ENCODE measurements at regions not wholly inside any gene's neighbourhood (a gene's known extent, or its start where the extent isn't known, plus 50 kb on each side); places are given as distances from the start of the nearest gene placed in this dataset.

DNA sequence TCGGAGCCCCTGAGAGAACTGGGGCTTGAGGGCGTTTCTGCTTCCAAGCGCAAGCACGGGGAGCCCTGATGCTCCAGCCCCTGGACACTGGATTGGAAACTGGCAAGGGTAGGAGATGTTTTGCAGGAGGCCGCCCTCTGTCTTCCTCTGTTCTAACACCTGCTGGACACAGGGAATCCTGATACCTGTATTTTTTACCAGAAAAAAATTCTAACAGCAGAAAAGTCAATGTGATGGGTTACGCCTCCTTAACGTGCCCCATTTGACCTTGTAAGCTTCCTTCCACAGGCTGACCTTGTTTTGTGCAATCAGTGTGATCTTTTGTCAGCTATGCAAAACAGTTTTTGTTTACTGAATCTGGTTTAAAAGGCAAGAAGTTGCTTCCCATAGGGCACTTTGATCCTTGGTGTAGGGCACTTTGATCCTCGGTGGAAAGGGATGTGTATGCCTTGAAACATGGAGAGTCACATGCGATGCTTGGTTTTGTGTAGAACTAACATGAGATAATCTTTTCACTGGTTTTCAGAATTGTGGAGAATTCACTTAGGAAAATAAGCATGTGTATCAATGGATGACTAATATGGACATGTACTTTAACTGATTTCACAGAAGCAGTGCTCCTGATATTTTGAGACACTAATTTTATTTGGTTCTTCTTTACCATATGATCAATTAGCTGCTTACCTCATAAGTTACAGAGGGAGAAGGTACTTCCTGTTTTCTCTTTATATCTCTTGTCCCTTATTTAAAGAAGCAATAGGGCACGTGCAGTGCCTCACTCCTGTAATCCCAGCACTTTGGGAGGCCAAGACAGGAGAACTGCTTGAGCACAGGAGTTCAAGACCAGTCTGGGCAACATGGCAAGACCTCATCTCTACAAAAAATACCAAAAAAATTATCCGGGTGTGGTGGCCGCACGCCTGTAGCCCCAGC, 59.9 kb upstream of the MAP3K4 start (continued):
- no peak for TF ChIP-seq MAZ (IDR thresholded peaks at IDR 0.05; ENCODE audit: borderline replicate concordance, low read depth, low read length)

DNA sequence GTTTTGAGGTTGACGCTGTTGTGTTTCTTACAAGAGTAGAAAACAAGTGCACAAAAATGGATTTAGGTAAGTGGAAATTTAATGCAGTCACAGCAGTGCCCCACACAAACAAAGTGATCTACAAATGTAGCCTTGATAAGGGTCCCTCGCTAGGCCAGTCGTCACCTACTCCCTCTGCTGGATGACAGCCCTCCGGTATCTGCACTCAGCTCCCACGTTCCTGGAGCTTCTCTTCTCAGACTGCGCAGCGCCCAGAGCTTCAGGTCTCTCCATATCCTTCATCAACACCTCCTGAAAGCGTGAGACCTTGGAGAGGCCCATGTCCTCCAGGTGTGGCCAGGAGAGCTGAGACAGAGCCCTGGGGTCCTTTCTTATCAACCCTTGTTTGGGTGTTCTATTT, 58.3 kb upstream of the MAP3K4 start:
- Histone ChIP-seq H3K4ac (ENCODE audit: low read depth, low read length) (no peak overlapping the region), H2BK15ac (ENCODE audit: low read depth, low read length) (no peak overlapping the region), H3K79me1 (ENCODE audit: low read depth in 1 of 2, low read length in 2 of 2) (no peaks in the 10 kb centered on the region), H3K14ac (replicated peaks; ENCODE audit: low read depth, low read length) (no peak overlapping the region), H3K9me3 (ENCODE audit: control insufficient read depth, insufficient read depth, low read length) (no peaks in the 10 kb centered on the region), H3K27me3 (ENCODE audit: control insufficient read depth, insufficient read depth, low read length) (no peaks in the 10 kb centered on the region), H4K20me1 (ENCODE audit: insufficient read depth, low read length) (no peaks in the 10 kb centered on the region), H3K4me3 (ENCODE audit: insufficient read depth, low read depth, low read length) (no peak overlapping the region), H2AK5ac (ENCODE audit: low read depth, low read length) (no peak overlapping the region), H2AK9ac (replicated peaks; ENCODE audit: low read depth, low read length, poor library complexity) (no peak overlapping the region), H3K4me2 (ENCODE audit: low read depth, low read length) (no peak overlapping the region), H3K18ac (ENCODE audit: low read depth, low read length) (no peak overlapping the region), H4K91ac (ENCODE audit: insufficient read depth, low read depth, low read length) (no peak overlapping the region), H2BK5ac (ENCODE audit: low read depth, low read length, poor library complexity, severe bottlenecking) (no peak overlapping the region), H2AFZ (replicated peaks; ENCODE audit: low read length, poor library complexity) (no peak overlapping the region), H3K9ac (ENCODE audit: low read depth, low read length) (no peak overlapping the region), H3K36me3 (ENCODE audit: control insufficient read depth, insufficient read depth, low read length) (no peaks in the 10 kb centered on the region), H3K27ac (ENCODE audit: insufficient read depth, low read length) (no peak overlapping the region), H3K23ac (ENCODE audit: low read depth, low read length) (no peak overlapping the region), H3K56ac (ENCODE audit: extremely low read depth, insufficient read depth, low read length) (no peak overlapping the region), H3K9me1 (ENCODE audit: insufficient read depth, low read length) (peaks cover 5% of the 10 kb centered on the region), H4K5ac (ENCODE audit: low read depth, low read length) (no peak overlapping the region), H2BK20ac (ENCODE audit: low read depth, low read length) (no peak overlapping the region), H2BK120ac (ENCODE audit: low read depth, low read length) (no peak overlapping the region), H3K4me1 (ENCODE audit: control insufficient read depth, insufficient read depth, low read length) (no peaks in the 10 kb centered on the region), H4K8ac (ENCODE audit: low read depth in 2 of 2, low read length in 2 of 2) (no peak overlapping the region)
- 39% methylated on average over 2 of the region's 8 CpGs; no CpG with 5 or more reads in 1 of the 2 experiments for WGBS, 2 experiments (ENCODE audit: extremely low coverage in 2 of 2, insufficient read length in 1 of 2)
- no peak for ATAC-seq (ENCODE audit: low read depth)
- CTCF ChIA-PET, result interaction anchor here (0.5 to 6.2 kb wide), 3 partner anchors 53 to 438 kb away, joined by 4 to 42 read pairs (median 4); no protein-coding TSS in a partner anchor
- TF ChIP-seq, protein P1, sequence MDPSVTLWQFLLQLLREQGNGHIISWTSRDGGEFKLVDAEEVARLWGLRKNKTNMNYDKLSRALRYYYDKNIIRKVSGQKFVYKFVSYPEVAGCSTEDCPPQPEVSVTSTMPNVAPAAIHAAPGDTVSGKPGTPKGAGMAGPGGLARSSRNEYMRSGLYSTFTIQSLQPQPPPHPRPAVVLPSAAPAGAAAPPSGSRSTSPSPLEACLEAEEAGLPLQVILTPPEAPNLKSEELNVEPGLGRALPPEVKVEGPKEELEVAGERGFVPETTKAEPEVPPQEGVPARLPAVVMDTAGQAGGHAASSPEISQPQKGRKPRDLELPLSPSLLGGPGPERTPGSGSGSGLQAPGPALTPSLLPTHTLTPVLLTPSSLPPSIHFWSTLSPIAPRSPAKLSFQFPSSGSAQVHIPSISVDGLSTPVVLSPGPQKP (IDR thresholded peaks at IDR 0.05; ENCODE audit: borderline replicate concordance, low read depth, low read length), result no peak
- TF ChIP-seq, protein P2, sequence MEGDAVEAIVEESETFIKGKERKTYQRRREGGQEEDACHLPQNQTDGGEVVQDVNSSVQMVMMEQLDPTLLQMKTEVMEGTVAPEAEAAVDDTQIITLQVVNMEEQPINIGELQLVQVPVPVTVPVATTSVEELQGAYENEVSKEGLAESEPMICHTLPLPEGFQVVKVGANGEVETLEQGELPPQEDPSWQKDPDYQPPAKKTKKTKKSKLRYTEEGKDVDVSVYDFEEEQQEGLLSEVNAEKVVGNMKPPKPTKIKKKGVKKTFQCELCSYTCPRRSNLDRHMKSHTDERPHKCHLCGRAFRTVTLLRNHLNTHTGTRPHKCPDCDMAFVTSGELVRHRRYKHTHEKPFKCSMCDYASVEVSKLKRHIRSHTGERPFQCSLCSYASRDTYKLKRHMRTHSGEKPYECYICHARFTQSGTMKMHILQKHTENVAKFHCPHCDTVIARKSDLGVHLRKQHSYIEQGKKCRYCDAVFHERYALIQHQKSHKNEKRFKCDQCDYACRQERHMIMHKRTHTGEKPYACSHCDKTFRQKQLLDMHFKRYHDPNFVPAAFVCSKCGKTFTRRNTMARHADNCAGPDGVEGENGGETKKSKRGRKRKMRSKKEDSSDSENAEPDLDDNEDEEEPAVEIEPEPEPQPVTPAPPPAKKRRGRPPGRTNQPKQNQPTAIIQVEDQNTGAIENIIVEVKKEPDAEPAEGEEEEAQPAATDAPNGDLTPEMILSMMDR (conservative IDR thresholded peaks at IDR 0.05; ENCODE audit: low read depth, low read length), result no peak
- TF ChIP-seq, protein P3, sequence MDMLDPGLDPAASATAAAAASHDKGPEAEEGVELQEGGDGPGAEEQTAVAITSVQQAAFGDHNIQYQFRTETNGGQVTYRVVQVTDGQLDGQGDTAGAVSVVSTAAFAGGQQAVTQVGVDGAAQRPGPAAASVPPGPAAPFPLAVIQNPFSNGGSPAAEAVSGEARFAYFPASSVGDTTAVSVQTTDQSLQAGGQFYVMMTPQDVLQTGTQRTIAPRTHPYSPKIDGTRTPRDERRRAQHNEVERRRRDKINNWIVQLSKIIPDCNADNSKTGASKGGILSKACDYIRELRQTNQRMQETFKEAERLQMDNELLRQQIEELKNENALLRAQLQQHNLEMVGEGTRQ (IDR thresholded peaks at IDR 0.05; ENCODE audit: low read depth, low read length), result no peak
- TF ChIP-seq MAFK (IDR thresholded peaks at IDR 0.05; ENCODE audit: low read depth, low read length) (no peak), RFX5 (IDR thresholded peaks at IDR 0.05; ENCODE audit: low read depth, low read length) (no peak), RAD21 (IDR thresholded peaks at IDR 0.05; ENCODE audit: low read length) (no peak), BHLHE40 (IDR thresholded peaks at IDR 0.05; ENCODE audit: low read depth, low read length) (no peak), NFE2L2 (IDR thresholded peaks at IDR 0.05; ENCODE audit: low read depth, low read length) (no peak), MAZ (IDR thresholded peaks at IDR 0.05; ENCODE audit: borderline replicate concordance, low read depth, low read length) (no peak)
- POLR2A ChIA-PET (ENCODE audit: unreplicated experiment), result no interaction called here
- DNase-seq, result no peak
- intact Hi-C loops (cut with micrococcal nuclease), result loop anchor here (5.0 kb wide), 1 partner anchor 169 kb away; no protein-coding TSS in a partner anchor
- dilution Hi-C loops (cut with HindIII; ENCODE audit: low sequenced_read_pairs, unreplicated experiment), result no loop called here
- in situ Hi-C loops (cut with MboI; ENCODE audit: low sequenced_read_pairs), result loop anchor here (5.0 kb wide), 1 partner anchor 444 kb away; no protein-coding TSS in a partner anchor
- no TSS peak for BruUV-seq (replicated peaks)
